Fibroblast of the aortic adventitia (primary cell): ENCODE measurements at regions not wholly inside any gene's neighbourhood (a gene's known extent, or its start where the extent isn't known, plus 50 kb on each side); places are given as distances from the start of the nearest gene placed in this dataset.

ENCODE experiments used
- DNase-seq: peaks from one replicate; pipeline ENCODE4 v3.0.0-alpha.2; 2010; ENCODE audit warnings: low read depth
- H3K4me3 ChIP-seq: 2 replicates; pipeline ENCODE4 v1.5.1; 2011; ENCODE audit warnings: low read depth, mild to moderate bottlenecking, control low read depth, low read length, moderate library complexity
- CTCF ChIP-seq: IDR thresholded peaks from 2 replicates; pipeline ENCODE4 v1.5.1; 2011; ENCODE audit warnings: mild to moderate bottlenecking, low read length, control low read depth, inconsistent platforms; ENCODE audit not compliant: insufficient read depth

- DNase-seq, result no peak
- no peak for TF ChIP-seq CTCF
- no peak overlapping the region for H3K4me3 ChIP-seq
Measured at GRCh38 chr2:15845737-15846405, 94.5 kb upstream of the MYCN start.

- no peak for TF ChIP-seq CTCF
- H3K4me3 ChIP-seq, result no peak overlapping the region
- DNase-seq, result no peak
Measured at GRCh38 chr2:15846626-15847025, 93.7 kb upstream of the MYCN start.

GRCh38 chr2:15850534-15850933, 89.8 kb upstream of the MYCN start:
- DNase-seq, result no peak
- no peak for TF ChIP-seq CTCF
- H3K4me3 ChIP-seq, result no peak overlapping the region

- no peak for TF ChIP-seq CTCF
- no peak overlapping the region for H3K4me3 ChIP-seq
- no peak for DNase-seq
Measured at GRCh38 chr2:15851076-15851693, 89.2 kb upstream of the MYCN start.

- H3K4me3 ChIP-seq, result no peak overlapping the region
- DNase-seq, result no peak
- TF ChIP-seq CTCF, result no peak
Measured at GRCh38 chr2:15852811-15853210, 87.5 kb upstream of the MYCN start.

GRCh38 chr2:15853903-15854302, 86.4 kb upstream of the MYCN start:
- TF ChIP-seq CTCF, result no peak
- no peak for DNase-seq
- H3K4me3 ChIP-seq, result no peak overlapping the region
